Kidney (tissue), 13 donors: ENCODE measurements at regions not wholly inside any gene's neighbourhood (a gene's known extent, or its start where the extent isn't known, plus 50 kb on each side); places are given as distances from the start of the nearest gene placed in this dataset.

Experiments used
- DNase-seq, 5 donors: peaks; one replicate each; pipeline ENCODE4 v3.0.0-alpha.2; 2013 to 2020
- FAIRE-seq: peaks from 2 replicates; lab custom pipeline; 2012; peaks lifted over from hg19 to GRCh38; lab: Jason Lieb, UNC
- H3K27ac ChIP-seq, 2 donors: one replicate each; pipeline ENCODE4 v1.7.0; 2013; ENCODE audit warnings: low read depth in 2 of 2, low read length in 2 of 2, inconsistent platforms in 1 of 2
- H3K27me3 ChIP-seq: one replicate; pipeline ENCODE4 v1.7.1; 2013; ENCODE audit warnings: low read length, inconsistent platforms; ENCODE audit not compliant: control insufficient read depth, insufficient read depth
- H3K36me3 ChIP-seq, 3 donors: one replicate each; pipeline versions ENCODE4 v1.7.0 to v1.7.1; 2013; ENCODE audit warnings: low read length in 3 of 3, control low read depth in 1 of 3, inconsistent platforms in 1 of 3; ENCODE audit not compliant: insufficient read depth in 3 of 3, control insufficient read depth in 2 of 3
- H3K4me1 ChIP-seq, 3 donors: one replicate each; pipeline versions ENCODE4 v1.7.0 to v1.7.1; 2013; ENCODE audit warnings: low read length in 3 of 3, inconsistent platforms in 1 of 3, low read depth in 1 of 3; ENCODE audit not compliant: control insufficient read depth in 2 of 3, insufficient read depth in 2 of 3
- H3K4me3 ChIP-seq, 3 donors: one replicate each; pipeline versions ENCODE4 v1.7.0 to v1.8.1; 2013; ENCODE audit warnings: low read length in 3 of 3, control low read depth in 1 of 3, inconsistent platforms in 1 of 3
- H3K9ac ChIP-seq, 3 donors: one replicate each; pipeline versions ENCODE4 v1.7.0 to v1.7.1; 2013; ENCODE audit warnings: low read length in 3 of 3, control low read depth in 1 of 3, inconsistent platforms in 1 of 3
- H3K9me3 ChIP-seq, 3 donors: one replicate each; pipeline versions ENCODE4 v1.7.0 to v1.7.1; 2013; ENCODE audit warnings: low read length in 3 of 3, control low read depth in 1 of 3, inconsistent platforms in 1 of 3; ENCODE audit not compliant: control insufficient read depth in 2 of 3, insufficient read depth in 1 of 3
- CTCF ChIP-seq: IDR thresholded peaks from 3 replicates; pipeline ENCODE4 v1.5.1; 2012; ENCODE audit warnings: mild to moderate bottlenecking, moderate library complexity, borderline replicate concordance; ENCODE audit not compliant: insufficient read depth; ENCODE audit errors: extremely low read depth
- intact Hi-C: fragments of 100-400 bp; cut with DNase I; formaldehyde crosslinking; loops from one replicate; pipeline ENCODE4 v1.11.1; 2022
- donor health status: control.
- donor health status: control.
- donor health status: control.
- donor health status: control.
- donor health status: control.
- donor health status: DM: yes; HTN: yes; CAD: no.
- donor health status: Normal renal cell carcinoma (clear cell type).

- DNase-seq (no peak), FAIRE-seq (no peak)
- intact Hi-C loops = no loop called here
- Histone ChIP-seq H3K36me3 (no peaks in the 10 kb centered on the region), H3K9me3 (no peaks in the 10 kb centered on the region), H3K27me3 (no peaks in the 10 kb centered on the region), H3K4me1 (no peaks in the 10 kb centered on the region), H3K9ac (no peak overlapping the region), H3K4me3 (no peak overlapping the region), H3K27ac (no peak overlapping the region)
- no peak for TF ChIP-seq CTCF
Observed at GRCh38 chr13:106700007-106700406, 132.1 kb upstream of the ARGLU1 start.

GRCh38 chr13:106699311-106699710 is 131.4 kb upstream of the ARGLU1 start:
- FAIRE-seq (no peak), DNase-seq (no peak)
- Histone ChIP-seq H3K27ac (no peak overlapping the region), H3K36me3 (no peaks in the 10 kb centered on the region), H3K9me3 (no peaks in the 10 kb centered on the region), H3K27me3 (no peaks in the 10 kb centered on the region), H3K4me3 (no peak overlapping the region), H3K4me1 (no peaks in the 10 kb centered on the region), H3K9ac (no peak overlapping the region)
- no peak for TF ChIP-seq CTCF
- intact Hi-C loops = no loop called here

- H3K9me3 ChIP-seq = no peaks in the 10 kb centered on the region
- no peak for DNase-seq
- FAIRE-seq = no peak
- no peak overlapping the region for H3K27ac ChIP-seq
- TF ChIP-seq CTCF = no peak
- H3K9ac ChIP-seq = no peak overlapping the region
- no peak overlapping the region for H3K4me3 ChIP-seq
- intact Hi-C loops = no loop called here
- H3K4me1 ChIP-seq = peaks cover 0 to 2% (median 0%) of the 10 kb centered on the region in 3 donors
- H3K27me3 ChIP-seq = no peaks in the 10 kb centered on the region
- no peaks in the 10 kb centered on the region for H3K36me3 ChIP-seq
Observed at GRCh38 chr13:106696719-106697118, 128.8 kb upstream of the ARGLU1 start.

- DNase-seq = no peak
- FAIRE-seq = no peak
- no peak for TF ChIP-seq CTCF
- peaks cover 0 to 3% (median 0%) of the 10 kb centered on the region in 3 donors for H3K4me1 ChIP-seq
- no peak overlapping the region for H3K4me3 ChIP-seq
- no peaks in the 10 kb centered on the region for H3K9me3 ChIP-seq
- no peak overlapping the region for H3K9ac ChIP-seq
- intact Hi-C loops = no loop called here
- no peaks in the 10 kb centered on the region for H3K36me3 ChIP-seq
- H3K27ac ChIP-seq = no peak overlapping the region
- H3K27me3 ChIP-seq = no peaks in the 10 kb centered on the region
Observed at GRCh38 chr13:106696140-106696539, 128.2 kb upstream of the ARGLU1 start.
